ENCODE measurements at regions not wholly inside any gene's neighbourhood (a gene's known extent, or its start where the extent isn't known, plus 50 kb on each side); places are given as distances from the start of the nearest gene placed in this dataset.

GRCh38 chr2:176540995-176541394, 271.8 kb downstream of the MTX2 start:
- no peak for DNase-seq (ENCODE audit: low read depth in 2 of 2)

GRCh38 chr2:176542476-176542875, 273.2 kb downstream of the MTX2 start:
- DNase-seq (ENCODE audit: low read depth in 2 of 2), result no peak

GRCh38 chr2:176544557-176544956, 275.3 kb downstream of the MTX2 start:
- no peak for DNase-seq (ENCODE audit: low read depth in 2 of 2)

DNA sequence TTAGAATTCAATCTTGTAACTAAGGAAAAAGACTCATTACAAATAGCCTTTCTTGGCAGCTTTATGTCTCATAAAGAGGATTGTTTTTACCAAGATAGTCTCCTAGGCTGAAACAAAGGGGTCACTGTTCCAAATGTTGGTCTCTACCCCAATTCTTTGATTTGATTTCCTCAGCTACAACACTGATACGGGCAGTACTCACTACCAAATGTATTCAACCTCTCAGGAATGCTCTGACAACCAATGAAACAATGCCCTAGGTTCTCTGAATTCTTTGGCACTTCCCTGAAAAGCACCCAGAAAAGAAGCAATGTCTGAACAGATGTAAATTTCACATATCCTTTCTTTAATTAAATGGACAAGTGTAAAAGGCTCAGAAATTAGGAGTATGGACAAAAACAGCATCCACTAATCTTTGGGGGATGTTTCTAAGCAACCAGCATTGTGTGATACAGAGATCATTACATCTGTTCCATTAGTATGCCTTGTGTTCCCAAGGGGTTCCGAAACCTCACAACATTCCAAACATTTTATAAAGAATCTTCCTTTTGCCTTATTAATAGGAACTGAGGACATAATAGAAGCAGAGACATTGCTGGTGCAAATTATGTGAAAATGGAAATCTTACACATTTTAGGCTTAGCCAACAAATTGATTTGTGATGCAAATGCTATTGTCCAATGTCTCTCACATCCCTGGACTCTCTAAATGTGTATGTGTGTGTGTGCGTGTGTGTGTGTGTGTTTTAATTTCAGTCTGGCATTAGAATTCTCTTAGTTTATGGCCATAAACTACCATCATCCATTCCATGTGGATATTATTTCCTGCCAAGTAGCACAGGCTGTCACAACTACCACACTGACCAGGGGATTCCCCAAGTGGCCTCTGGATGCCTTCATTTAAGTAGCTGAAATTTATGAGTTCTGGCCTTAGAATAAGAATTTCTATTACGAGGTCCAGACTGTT, 276.0 kb downstream of the MTX2 start:
- DNase-seq (ENCODE audit: low read depth in 2 of 2), result no peak

DNA sequence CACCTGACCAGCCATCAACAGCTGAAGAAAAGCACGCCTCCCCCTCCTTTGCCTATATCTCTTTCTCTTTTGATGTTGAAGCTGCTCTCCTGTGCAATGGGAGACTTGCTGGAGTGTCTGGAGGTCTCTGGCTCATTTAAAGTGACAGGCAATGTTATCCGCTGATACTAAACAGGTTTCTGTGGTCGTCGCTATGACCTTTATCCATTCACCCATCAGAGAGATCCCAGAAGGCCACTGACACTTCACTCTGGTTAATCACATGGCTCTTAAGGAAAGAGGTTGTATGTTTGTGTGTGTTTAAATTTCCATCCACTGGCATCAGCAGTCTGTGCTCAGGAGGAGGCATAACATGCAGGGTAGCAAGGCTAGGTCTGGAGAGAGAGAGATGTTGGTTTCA, 277.3 kb downstream of the MTX2 start:
- no peak for DNase-seq (ENCODE audit: low read depth in 2 of 2)

DNA sequence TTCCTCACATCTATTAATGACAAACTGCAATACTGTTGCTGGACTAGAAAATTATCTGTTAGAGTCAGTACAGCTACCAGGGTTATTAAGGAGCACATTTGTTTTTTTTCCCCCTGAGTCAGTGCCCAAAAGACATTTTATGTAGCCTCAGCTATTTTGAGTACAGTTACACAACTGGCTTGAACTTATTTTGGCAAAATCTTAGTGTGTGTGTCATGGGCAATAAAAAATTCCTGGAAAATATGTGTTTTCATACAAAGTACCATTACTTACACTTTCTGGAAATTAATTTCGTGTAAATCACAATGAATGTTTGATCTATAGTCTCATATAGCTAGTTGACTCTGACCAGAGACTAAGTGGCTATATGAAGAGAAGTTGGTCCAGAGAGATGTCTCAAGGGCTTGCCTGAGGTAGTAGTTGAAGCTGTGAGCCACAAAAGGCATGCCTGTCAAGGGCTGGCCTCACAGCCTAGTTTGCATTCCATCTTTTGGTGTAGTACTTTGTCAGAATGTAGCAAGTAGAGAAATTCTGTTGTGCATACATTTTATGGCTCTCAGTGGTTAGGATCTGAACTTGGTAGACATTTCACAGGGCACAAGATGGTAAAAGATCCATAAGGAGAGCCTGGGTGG, 283.4 kb downstream of the MTX2 start:
- no peak for DNase-seq (ENCODE audit: low read depth in 2 of 2)

- DNase-seq (ENCODE audit: low read depth in 2 of 2), result peak; percentile 12 to 13
Observed at GRCh38 chr2:176553685-176554100, 284.5 kb downstream of the MTX2 start.

GRCh38 chr2:176554101-176555048, 285.1 kb downstream of the MTX2 start:
- DNase-seq (ENCODE audit: low read depth in 2 of 2), result peak in 1 of 2 donors; percentile 26

DNA sequence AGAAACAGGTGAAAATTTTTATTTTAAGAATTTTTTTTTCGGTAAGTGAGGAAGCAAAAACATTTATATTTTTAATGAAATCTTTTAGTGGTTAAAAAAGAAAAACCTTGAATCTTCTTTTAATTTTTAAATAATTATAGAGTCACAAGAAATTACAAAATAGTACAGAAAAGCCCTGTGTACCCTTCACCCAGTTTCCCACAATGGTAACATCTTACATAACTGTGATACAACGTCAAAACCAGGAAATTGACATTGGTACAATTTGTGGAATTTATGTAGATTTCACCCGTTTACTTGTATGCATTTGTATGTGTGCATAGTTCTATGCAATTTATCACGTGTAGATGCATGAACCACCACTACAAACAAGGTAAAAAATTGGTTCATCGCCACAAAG, 285.9 kb downstream of the MTX2 start:
- no peak for DNase-seq (ENCODE audit: low read depth in 2 of 2)

DNA sequence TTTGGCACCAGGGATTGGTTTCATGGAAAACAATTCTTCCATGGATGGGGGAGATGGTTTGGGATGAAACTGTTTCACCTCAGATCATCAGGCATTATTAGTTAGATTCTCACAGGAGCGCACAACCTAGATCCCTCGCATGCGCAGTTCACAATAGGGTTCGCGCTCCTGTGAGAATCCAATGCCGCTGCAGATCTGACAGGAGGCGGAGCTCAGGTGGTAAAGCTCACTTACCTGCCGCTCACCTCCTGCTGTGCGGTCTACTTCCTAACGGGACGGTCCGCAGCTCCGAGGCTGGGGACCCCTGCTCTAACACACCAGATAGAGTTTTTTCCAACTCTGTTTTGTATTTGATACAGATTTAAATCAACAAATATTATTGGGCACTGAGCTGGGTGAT, 286.5 kb downstream of the MTX2 start:
- no peak for DNase-seq (ENCODE audit: low read depth in 2 of 2)

GRCh38 chr2:176556373-176556772, 287.1 kb downstream of the MTX2 start:
- DNase-seq (ENCODE audit: low read depth in 2 of 2), result no peak

DNA sequence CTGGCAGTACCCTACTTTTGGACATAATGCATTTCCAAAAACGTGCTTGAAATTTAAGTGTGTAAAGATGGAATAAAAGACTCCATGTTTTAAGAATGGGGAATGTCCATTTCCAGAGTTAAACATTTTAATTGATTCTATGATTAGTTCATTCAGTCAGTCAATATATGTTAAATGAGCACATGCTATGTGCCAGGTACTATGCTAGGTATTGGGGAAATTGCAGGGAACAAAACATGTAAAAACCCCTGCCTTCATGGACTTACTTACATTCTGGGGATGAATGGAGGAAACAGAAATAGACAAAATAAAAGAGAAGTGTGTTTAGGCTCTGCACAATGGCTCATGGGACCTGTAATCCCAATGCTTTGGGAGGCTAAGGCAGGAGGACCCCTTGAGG, 288.6 kb downstream of the MTX2 start:
- DNase-seq (ENCODE audit: low read depth in 2 of 2), result no peak

DNA sequence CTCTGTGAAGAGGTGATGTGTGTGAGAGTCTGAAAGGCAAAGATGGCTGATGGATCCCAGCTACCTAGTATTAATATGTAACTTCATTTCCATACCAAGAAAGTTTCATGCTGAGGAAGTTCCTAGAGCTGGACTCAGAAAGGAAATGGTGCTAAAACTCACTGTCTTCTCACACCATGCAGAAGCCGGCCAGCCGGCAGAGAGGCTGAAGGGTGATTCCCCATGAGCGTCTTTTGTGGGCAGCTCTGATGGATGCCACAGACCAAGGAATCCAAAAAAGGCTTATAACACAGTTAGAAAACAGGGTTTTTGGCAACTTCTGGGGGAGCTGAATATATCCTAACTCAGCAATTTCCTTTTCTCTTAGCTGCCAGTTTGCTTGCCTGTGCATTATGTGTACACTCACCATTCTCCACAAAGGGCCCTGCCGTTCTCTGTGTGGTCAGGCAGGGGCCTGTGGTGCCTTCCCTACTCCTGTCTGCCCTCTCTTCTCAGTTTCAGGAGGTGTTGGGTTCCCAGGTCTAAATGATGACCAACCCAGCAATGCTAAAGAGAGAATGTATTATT, 289.4 kb downstream of the MTX2 start:
- DNase-seq (ENCODE audit: low read depth in 2 of 2), result no peak

- DNase-seq (ENCODE audit: low read depth in 2 of 2), result no peak
Observed at GRCh38 chr2:176560296-176560695, 291.1 kb downstream of the MTX2 start.

DNA sequence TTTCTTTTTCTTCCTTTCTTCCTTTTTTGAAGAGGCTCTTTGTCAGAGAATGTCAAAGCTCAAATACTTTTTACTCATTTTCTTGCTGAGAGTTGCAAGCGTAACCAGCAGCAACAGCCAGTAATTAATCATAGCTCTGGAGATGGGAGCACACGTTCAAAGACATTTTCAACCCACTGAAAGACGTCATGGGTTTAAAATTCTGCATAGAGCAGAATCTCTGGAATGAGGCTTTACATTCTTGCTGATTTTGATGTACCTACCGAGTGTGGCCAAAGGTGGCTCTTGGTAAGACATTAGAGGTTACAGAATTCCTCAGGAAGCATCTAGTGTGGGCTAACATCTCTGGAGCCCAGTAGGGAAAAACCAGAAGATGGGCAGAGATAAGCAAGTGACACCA, 292.5 kb downstream of the MTX2 start:
- no peak for DNase-seq (ENCODE audit: low read depth in 2 of 2)

- no peak for DNase-seq (ENCODE audit: low read depth in 2 of 2)
Observed at GRCh38 chr2:176562359-176563078, 293.3 kb downstream of the MTX2 start.

- DNase-seq (ENCODE audit: low read depth in 2 of 2), result no peak
Observed at GRCh38 chr2:176565641-176566323, 296.5 kb downstream of the MTX2 start.

DNA sequence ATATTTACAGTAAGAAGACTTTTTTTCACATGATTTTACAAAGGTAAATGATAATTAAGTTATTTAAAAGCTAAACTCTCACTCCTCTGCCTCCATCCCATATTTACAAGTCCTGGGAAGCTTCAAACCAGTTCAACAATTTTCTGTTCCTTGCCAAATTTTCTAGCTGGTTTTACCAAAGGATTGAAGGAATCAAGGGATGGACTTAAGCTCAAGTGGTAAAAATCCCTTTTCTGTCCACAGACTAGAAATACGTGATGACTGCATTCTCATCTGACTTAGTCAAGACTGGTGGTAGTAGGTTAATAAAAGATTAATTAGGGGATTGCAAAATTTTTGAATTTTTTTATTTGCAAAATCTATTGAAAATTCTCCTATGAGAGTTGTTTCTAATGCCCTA, 297.3 kb downstream of the MTX2 start:
- DNase-seq (ENCODE audit: low read depth in 2 of 2), result no peak

DNA sequence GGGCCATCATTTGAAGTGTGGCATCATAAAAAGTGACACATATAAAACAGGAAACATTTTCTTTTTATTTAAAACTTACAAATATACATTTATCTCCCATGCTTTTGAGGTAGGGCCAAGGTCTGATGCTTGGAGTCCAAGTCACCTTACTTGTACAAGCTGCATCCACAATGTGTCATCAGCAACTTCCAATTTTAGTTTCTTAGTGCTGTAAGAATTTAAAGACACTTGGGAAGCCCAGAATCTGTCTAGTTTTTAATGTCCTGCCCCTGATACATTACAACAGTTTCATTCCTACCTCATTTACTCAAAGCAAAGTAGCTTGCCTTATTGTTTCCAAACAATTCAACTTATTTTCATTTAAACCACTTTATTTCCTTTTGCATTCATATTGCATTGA, 297.7 kb downstream of the MTX2 start:
- DNase-seq (ENCODE audit: low read depth in 2 of 2), result no peak

GRCh38 chr2:176567361-176567760, 298.1 kb downstream of the MTX2 start:
- no peak for DNase-seq (ENCODE audit: low read depth in 2 of 2)
